Calu3 (cell line): ENCODE measurements at regions not wholly inside any gene's neighbourhood (a gene's known extent, or its start where the extent isn't known, plus 50 kb on each side); places are given as distances from the start of the nearest gene placed in this dataset.

Experiments used
- BruUV-seq: library from RNA; stranded (reverse); fragments of 400-500 nt; replicated peaks from 2 replicates; lab custom pipeline; 2021; lab: Mats Ljungman, UMichigan
- CTCF ChIA-PET: fragments of 300-600 bp; sonication (Branson Sonifier 250); formaldehyde crosslinking; loops from one replicate; lab custom pipeline; 2022; ENCODE audit warnings: antibody characterized with exemption; lab: Charles Lee
- DNase-seq: peaks from one replicate; pipeline ENCODE4 v3.0.0; 2022
- H3K27ac Mint-ChIP-seq: one replicate; pipeline ENCODE4 v1.8.0; 2022; ENCODE audit warnings: mixed read lengths; ENCODE audit not compliant: unreplicated experiment
- H3K27me3 Mint-ChIP-seq: one replicate; pipeline ENCODE4 v1.8.0; 2022; ENCODE audit warnings: mixed read lengths; ENCODE audit not compliant: unreplicated experiment
- H3K36me3 Mint-ChIP-seq: one replicate; pipeline ENCODE4 v1.8.0; 2022; ENCODE audit warnings: mild to moderate bottlenecking, moderate library complexity, mixed read lengths; ENCODE audit not compliant: insufficient read depth, unreplicated experiment
- H3K4me1 Mint-ChIP-seq: one replicate; pipeline ENCODE4 v1.8.0; 2022; ENCODE audit warnings: mild to moderate bottlenecking, low read depth, mixed read lengths; ENCODE audit not compliant: unreplicated experiment
- H3K4me3 Mint-ChIP-seq: one replicate; pipeline ENCODE4 v1.8.0; 2022; ENCODE audit warnings: mild to moderate bottlenecking, low read depth, moderate library complexity, mixed read lengths; ENCODE audit not compliant: unreplicated experiment
- H3K9me3 Mint-ChIP-seq: one replicate; pipeline ENCODE4 v1.8.0; 2022; ENCODE audit warnings: low read depth, mixed read lengths; ENCODE audit not compliant: unreplicated experiment
- CTCF ChIP-seq: fragments of 200-600 bp; IDR thresholded peaks from one replicate; pipeline ENCODE4 v1.8.0; 2022; ENCODE audit warnings: antibody characterized with exemption; ENCODE audit not compliant: unreplicated experiment
- intact Hi-C: fragments of 100-400 bp; cut with micrococcal nuclease; formaldehyde crosslinking; loops from one replicate; pipeline ENCODE4 v1.10.0; 2022; ENCODE audit not compliant: unreplicated experiment

GRCh38 chr3:165619069-165619468, 218.2 kb downstream of the BCHE start:
- H3K36me3 Mint-ChIP-seq = no peaks in the 10 kb centered on the region
- no peak for TF ChIP-seq CTCF
- H3K4me1 Mint-ChIP-seq = no peaks in the 10 kb centered on the region
- H3K9me3 Mint-ChIP-seq = peaks cover 6% of the 10 kb centered on the region
- intact Hi-C loops = no loop called here
- CTCF ChIA-PET = no interaction called here
- no TSS peak for BruUV-seq
- H3K4me3 Mint-ChIP-seq = no peak overlapping the region
- no peak for DNase-seq
- H3K27me3 Mint-ChIP-seq = no peaks in the 10 kb centered on the region
- H3K27ac Mint-ChIP-seq = no peak overlapping the region

- BruUV-seq = no TSS peak
- no peak for TF ChIP-seq CTCF
- Mint-ChIP-seq H3K4me3 (no peak overlapping the region), H3K36me3 (no peaks in the 10 kb centered on the region), H3K27ac (no peak overlapping the region), H3K27me3 (no peaks in the 10 kb centered on the region), H3K9me3 (peaks cover 2% of the 10 kb centered on the region), H3K4me1 (no peaks in the 10 kb centered on the region)
- CTCF ChIA-PET = no interaction called here
- DNase-seq = no peak
- intact Hi-C loops = no loop called here
These were observed 220.1 kb downstream of the BCHE start for GRCh38 chr3:165617134-165617533.

GRCh38 chr3:165614337-165614736, 222.9 kb downstream of the BCHE start:
- H3K27me3 Mint-ChIP-seq = no peaks in the 10 kb centered on the region
- DNase-seq = no peak
- no peak overlapping the region for H3K27ac Mint-ChIP-seq
- no peaks in the 10 kb centered on the region for H3K4me1 Mint-ChIP-seq
- peaks cover 2% of the 10 kb centered on the region for H3K9me3 Mint-ChIP-seq
- CTCF ChIA-PET = no interaction called here
- intact Hi-C loops = no loop called here
- no peak for TF ChIP-seq CTCF
- no peak overlapping the region for H3K4me3 Mint-ChIP-seq
- no peaks in the 10 kb centered on the region for H3K36me3 Mint-ChIP-seq
- no TSS peak for BruUV-seq

GRCh38 chr3:165613014-165613413, 224.2 kb downstream of the BCHE start:
- no peak for DNase-seq
- Mint-ChIP-seq H3K36me3 (no peaks in the 10 kb centered on the region), H3K27me3 (no peaks in the 10 kb centered on the region), H3K4me1 (no peaks in the 10 kb centered on the region), H3K27ac (no peak overlapping the region), H3K4me3 (no peak overlapping the region), H3K9me3 (no peaks in the 10 kb centered on the region)
- intact Hi-C loops = no loop called here
- CTCF ChIA-PET = no interaction called here
- BruUV-seq = no TSS peak
- TF ChIP-seq CTCF = no peak
